ENCODE measurements at regions not wholly inside any gene's neighbourhood (a gene's known extent, or its start where the extent isn't known, plus 50 kb on each side); places are given as distances from the start of the nearest gene placed in this dataset.

DNA sequence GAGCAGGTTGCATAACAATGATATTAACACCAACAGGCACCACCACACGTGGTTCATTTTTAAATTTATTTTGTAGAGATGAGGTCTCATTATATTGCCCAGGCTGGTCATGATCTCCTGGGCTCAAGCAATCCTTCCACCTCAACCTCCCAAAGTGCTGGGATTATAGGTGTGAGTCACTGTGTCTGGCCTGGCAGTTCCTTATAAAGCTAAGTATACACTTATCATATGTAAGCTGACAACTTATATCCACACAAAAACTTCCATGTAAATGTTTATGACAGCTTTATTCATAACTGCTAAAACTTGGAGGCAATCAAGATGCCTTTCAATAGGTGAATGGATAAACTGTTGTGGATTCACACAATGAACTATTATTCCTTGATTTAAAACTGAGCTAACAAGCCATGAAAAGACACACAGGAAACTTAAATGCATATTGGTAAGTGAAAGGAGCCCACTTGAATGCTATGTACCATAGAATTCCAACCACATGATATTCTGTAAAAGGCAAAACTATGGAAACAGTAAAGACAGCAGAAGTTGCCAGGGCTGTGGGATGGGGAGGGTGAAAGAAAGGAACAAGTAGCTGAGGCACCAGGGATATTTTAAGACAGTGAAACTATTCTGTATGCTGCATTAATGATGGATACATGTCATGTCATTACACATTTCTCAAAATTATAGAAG, 156.5 kb upstream of the KCNJ18 start:
- TF ChIP-seq, protein P1, sequence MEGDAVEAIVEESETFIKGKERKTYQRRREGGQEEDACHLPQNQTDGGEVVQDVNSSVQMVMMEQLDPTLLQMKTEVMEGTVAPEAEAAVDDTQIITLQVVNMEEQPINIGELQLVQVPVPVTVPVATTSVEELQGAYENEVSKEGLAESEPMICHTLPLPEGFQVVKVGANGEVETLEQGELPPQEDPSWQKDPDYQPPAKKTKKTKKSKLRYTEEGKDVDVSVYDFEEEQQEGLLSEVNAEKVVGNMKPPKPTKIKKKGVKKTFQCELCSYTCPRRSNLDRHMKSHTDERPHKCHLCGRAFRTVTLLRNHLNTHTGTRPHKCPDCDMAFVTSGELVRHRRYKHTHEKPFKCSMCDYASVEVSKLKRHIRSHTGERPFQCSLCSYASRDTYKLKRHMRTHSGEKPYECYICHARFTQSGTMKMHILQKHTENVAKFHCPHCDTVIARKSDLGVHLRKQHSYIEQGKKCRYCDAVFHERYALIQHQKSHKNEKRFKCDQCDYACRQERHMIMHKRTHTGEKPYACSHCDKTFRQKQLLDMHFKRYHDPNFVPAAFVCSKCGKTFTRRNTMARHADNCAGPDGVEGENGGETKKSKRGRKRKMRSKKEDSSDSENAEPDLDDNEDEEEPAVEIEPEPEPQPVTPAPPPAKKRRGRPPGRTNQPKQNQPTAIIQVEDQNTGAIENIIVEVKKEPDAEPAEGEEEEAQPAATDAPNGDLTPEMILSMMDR (IDR thresholded peaks at IDR 0.05; ENCODE audit: borderline replicate concordance, extremely low read depth, low read length, poor library complexity, severe bottlenecking) = no peak
- no peak for TF ChIP-seq EZH2 (IDR thresholded peaks at IDR 0.05; ENCODE audit: borderline replicate concordance, low read depth, low read length, severe bottlenecking)
